T1000 (cell line): ENCODE measurements at regions not wholly inside any gene's neighbourhood (a gene's known extent, or its start where the extent isn't known, plus 50 kb on each side); places are given as distances from the start of the nearest gene placed in this dataset.

Experiments used
- DNase-seq: peaks from one replicate; lab custom pipeline; 2025; ENCODE audit warnings: mixed read lengths; lab: John Stamatoyannopoulos, UW

- no peak for DNase-seq
Measured at GRCh38 chr15:100818927-100819326, 60.7 kb upstream of the ALDH1A3 start.

- no peak for DNase-seq
Measured at GRCh38 chr15:100820528-100820927, 59.1 kb upstream of the ALDH1A3 start.

GRCh38 chr15:100821327-100821726, 58.3 kb upstream of the ALDH1A3 start:
- DNase-seq, result no peak

- no peak for DNase-seq
Measured at GRCh38 chr15:100824211-100824610, 55.4 kb upstream of the ALDH1A3 start.

GRCh38 chr15:100829457-100829856, 50.2 kb upstream of the ALDH1A3 start:
- DNase-seq, result no peak
